DND-41 (cell line): ENCODE measurements at regions not wholly inside any gene's neighbourhood (a gene's known extent, or its start where the extent isn't known, plus 50 kb on each side); places are given as distances from the start of the nearest gene placed in this dataset.

ENCODE experiments used
- EZH2 ChIP-seq: IDR thresholded peaks from 3 replicates; pipeline ENCODE4 v1.6.1; 2012; ENCODE audit warnings: borderline replicate concordance, low read depth, mild to moderate bottlenecking, moderate library complexity, low read length, inconsistent platforms; ENCODE audit not compliant: severe bottlenecking
- TF ChIP-seq, protein P1 (sequence below): IDR thresholded peaks from 2 replicates; pipeline ENCODE4 v1.5.1; 2012; ENCODE audit warnings: borderline replicate concordance, low read length, moderate library complexity, mild to moderate bottlenecking; ENCODE audit not compliant: poor library complexity, severe bottlenecking; ENCODE audit errors: extremely low read depth

DNA sequence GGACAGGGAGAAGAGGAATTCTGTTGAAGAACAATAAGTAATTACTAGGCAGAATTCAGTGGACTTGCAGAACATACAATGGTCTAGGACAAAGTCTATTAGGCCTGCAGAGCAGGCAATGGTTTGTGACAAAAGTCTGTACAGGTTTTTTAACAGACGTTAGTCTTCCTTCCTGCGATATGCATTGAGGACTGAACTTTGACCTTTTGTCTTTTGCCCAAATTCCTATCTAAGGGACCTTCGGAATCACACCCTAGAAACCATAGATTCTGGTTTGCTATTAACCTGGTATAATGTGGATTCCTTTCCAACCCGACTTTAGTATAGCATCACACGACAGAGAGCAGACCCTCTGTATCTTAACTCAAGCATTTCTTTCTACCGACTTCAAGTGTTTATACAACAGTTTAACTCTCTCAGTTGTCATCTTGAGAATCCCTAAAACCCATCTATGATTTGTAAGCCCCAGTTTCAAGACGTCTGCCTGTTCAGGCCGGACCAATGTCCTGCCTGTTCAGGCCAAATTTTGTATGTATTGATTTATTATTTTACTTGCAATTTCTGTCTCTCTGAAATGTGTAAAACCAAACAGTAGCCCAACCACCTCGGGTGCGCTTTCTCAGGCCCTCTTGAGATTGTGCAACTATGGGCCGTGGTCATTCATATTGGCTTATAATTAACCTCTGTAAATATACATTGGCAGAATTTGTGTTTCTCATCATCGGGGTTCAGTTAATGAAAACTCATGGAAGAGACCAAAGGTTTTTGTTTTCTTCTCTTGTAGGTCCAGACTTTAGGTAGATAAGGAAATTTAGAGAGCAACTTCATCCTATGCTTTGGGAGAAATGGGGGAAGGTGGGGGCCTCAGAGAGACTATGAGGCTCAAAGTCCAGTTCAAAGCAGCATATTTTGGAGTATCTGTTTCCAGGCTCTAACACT lies 76.9 kb upstream of the TNFSF18 start:
- TF ChIP-seq, protein P1, sequence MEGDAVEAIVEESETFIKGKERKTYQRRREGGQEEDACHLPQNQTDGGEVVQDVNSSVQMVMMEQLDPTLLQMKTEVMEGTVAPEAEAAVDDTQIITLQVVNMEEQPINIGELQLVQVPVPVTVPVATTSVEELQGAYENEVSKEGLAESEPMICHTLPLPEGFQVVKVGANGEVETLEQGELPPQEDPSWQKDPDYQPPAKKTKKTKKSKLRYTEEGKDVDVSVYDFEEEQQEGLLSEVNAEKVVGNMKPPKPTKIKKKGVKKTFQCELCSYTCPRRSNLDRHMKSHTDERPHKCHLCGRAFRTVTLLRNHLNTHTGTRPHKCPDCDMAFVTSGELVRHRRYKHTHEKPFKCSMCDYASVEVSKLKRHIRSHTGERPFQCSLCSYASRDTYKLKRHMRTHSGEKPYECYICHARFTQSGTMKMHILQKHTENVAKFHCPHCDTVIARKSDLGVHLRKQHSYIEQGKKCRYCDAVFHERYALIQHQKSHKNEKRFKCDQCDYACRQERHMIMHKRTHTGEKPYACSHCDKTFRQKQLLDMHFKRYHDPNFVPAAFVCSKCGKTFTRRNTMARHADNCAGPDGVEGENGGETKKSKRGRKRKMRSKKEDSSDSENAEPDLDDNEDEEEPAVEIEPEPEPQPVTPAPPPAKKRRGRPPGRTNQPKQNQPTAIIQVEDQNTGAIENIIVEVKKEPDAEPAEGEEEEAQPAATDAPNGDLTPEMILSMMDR = no peak
- no peak for TF ChIP-seq EZH2
